GM23338 (cell line): ENCODE measurements at regions not wholly inside any gene's neighbourhood (a gene's known extent, or its start where the extent isn't known, plus 50 kb on each side); places are given as distances from the start of the nearest gene placed in this dataset.

Experiments used
- ATAC-seq: fragments of 200-7000 bp; cut with Tn5 transposase; 3 replicates; pipeline ENCODE4 v1.9.1; 2020
- DNase-seq: peaks from one replicate; pipeline ENCODE4 v3.0.0-alpha.2; 2015; ENCODE audit warnings: low spot score
- H2AFZ ChIP-seq: fragments of 200-600 bp; sonication (generic); 2 replicates; pipeline ENCODE4 v1.8.0; 2016; ENCODE audit warnings: antibody characterized with exemption, mild to moderate bottlenecking, moderate library complexity
- H3F3A ChIP-seq: fragments of 200-600 bp; sonication (generic); replicated peaks from 2 replicates; pipeline ENCODE4 v1.8.0; 2017; ENCODE audit warnings: antibody characterized with exemption, mixed run types, low read depth
- H3K27ac ChIP-seq: fragments of 200-600 bp; sonication (generic); 2 replicates; pipeline ENCODE4 v1.6.1; 2016; ENCODE audit warnings: low read depth
- H3K27me3 ChIP-seq: fragments of 200-600 bp; sonication (generic); 2 replicates; pipeline ENCODE4 v1.8.0; 2016; ENCODE audit warnings: mild to moderate bottlenecking, mixed run types, moderate library complexity; ENCODE audit not compliant: insufficient read depth
- H3K36me3 ChIP-seq: fragments of 200-600 bp; sonication (generic); 2 replicates; pipeline ENCODE4 v1.8.0; 2016; ENCODE audit warnings: mild to moderate bottlenecking; ENCODE audit not compliant: insufficient read depth
- H3K4me1 ChIP-seq: fragments of 200-600 bp; sonication (generic); 2 replicates; pipeline ENCODE4 v1.8.0; 2016; ENCODE audit warnings: mild to moderate bottlenecking, moderate library complexity; ENCODE audit not compliant: insufficient read depth
- H3K4me2 ChIP-seq: fragments of 200-600 bp; sonication (generic); 2 replicates; pipeline ENCODE4 v1.7.1; 2017; ENCODE audit warnings: mixed run types
- H3K4me3 ChIP-seq: fragments of 200-600 bp; sonication (generic); 2 replicates; pipeline ENCODE4 v1.6.1; 2016; ENCODE audit warnings: mixed run types
- H3K79me2 ChIP-seq: fragments of 200-600 bp; sonication (generic); replicated peaks from 2 replicates; pipeline ENCODE4 v1.8.0; 2017; ENCODE audit warnings: mild to moderate bottlenecking; ENCODE audit not compliant: insufficient read depth
- H3K9me2 ChIP-seq: fragments of 200-600 bp; sonication (generic); 2 replicates; pipeline ENCODE4 v1.8.0; 2017; ENCODE audit not compliant: insufficient read depth
- H4K20me1 ChIP-seq: fragments of 200-600 bp; sonication (generic); replicated peaks from 2 replicates; pipeline ENCODE4 v1.8.0; 2017; ENCODE audit warnings: mild to moderate bottlenecking; ENCODE audit not compliant: insufficient read depth
- H3K27ac Mint-ChIP-seq: 2 replicates; pipeline ENCODE4 v1.8.0; 2020; ENCODE audit warnings: inconsistent platforms, mild to moderate bottlenecking, moderate library complexity, mixed read lengths
- H3K27me3 Mint-ChIP-seq: 3 replicates; pipeline ENCODE4 v1.8.0; 2022; ENCODE audit warnings: low read depth, mild to moderate bottlenecking, moderate library complexity, mixed read lengths, inconsistent platforms; ENCODE audit not compliant: insufficient read depth, poor library complexity
- H3K36me3 Mint-ChIP-seq: 3 replicates; pipeline ENCODE4 v1.8.0; 2021; ENCODE audit warnings: low read depth, mild to moderate bottlenecking, inconsistent platforms, moderate library complexity, mixed read lengths
- H3K4me1 Mint-ChIP-seq: 3 replicates; pipeline ENCODE4 v1.8.0; 2020; ENCODE audit warnings: mild to moderate bottlenecking, inconsistent platforms, mixed read lengths
- H3K4me3 Mint-ChIP-seq: 3 replicates; pipeline ENCODE4 v1.8.0; 2021; ENCODE audit warnings: moderate library complexity, mild to moderate bottlenecking, inconsistent platforms, mixed read lengths
- H3K9me3 Mint-ChIP-seq: 3 replicates; pipeline ENCODE4 v1.8.0; 2020; ENCODE audit warnings: moderate library complexity, mild to moderate bottlenecking, inconsistent platforms, mixed read lengths
- CREB1 ChIP-seq: fragments of 250-450 bp; sonication (Bioruptor Pico); IDR thresholded peaks from 2 replicates; pipeline ENCODE4 v1.5.0; 2020; ENCODE audit warnings: low read depth, mild to moderate bottlenecking, moderate library complexity
- ETS1 ChIP-seq: IDR thresholded peaks from 2 replicates; pipeline ENCODE4 v1.6.1; 2016; ENCODE audit warnings: antibody characterized with exemption
- EZH2 ChIP-seq: fragments of 200-600 bp; sonication (generic); IDR thresholded peaks from one replicate; pipeline ENCODE4 v1.8.0; 2017; ENCODE audit warnings: antibody characterized with exemption, mild to moderate bottlenecking, low read depth; ENCODE audit not compliant: unreplicated experiment
- EZH2phosphoT487 ChIP-seq: fragments of 200-600 bp; sonication (generic); IDR thresholded peaks from one replicate; pipeline ENCODE4 v1.8.1; 2018; ENCODE audit warnings: antibody characterized with exemption; ENCODE audit not compliant: unreplicated experiment
- JUNB ChIP-seq: IDR thresholded peaks from one replicate; pipeline ENCODE4 v1.6.1; 2016; ENCODE audit warnings: antibody characterized with exemption; ENCODE audit not compliant: unreplicated experiment
- NANOG ChIP-seq: IDR thresholded peaks from 2 replicates; pipeline ENCODE4 v1.6.1; 2016; ENCODE audit warnings: antibody characterized with exemption, borderline replicate concordance
- POLR2AphosphoS5 ChIP-seq: IDR thresholded peaks from 2 replicates; pipeline ENCODE4 v1.6.1; 2016; ENCODE audit warnings: antibody characterized with exemption, low read depth
- REST ChIP-seq: IDR thresholded peaks from one replicate; pipeline ENCODE4 v1.6.1; 2018; ENCODE audit warnings: antibody characterized with exemption; ENCODE audit not compliant: unreplicated experiment
- STAT1 ChIP-seq: IDR thresholded peaks from one replicate; pipeline ENCODE4 v1.6.1; 2016; ENCODE audit warnings: antibody characterized with exemption; ENCODE audit not compliant: unreplicated experiment
- ZNF114 ChIP-seq: fragments of 250-450 bp; sonication (Bioruptor Pico); IDR thresholded peaks from 2 replicates; pipeline ENCODE4 v1.5.0; 2020; ENCODE audit warnings: mild to moderate bottlenecking, moderate library complexity
- ZNF331 ChIP-seq: fragments of 250-450 bp; sonication (Bioruptor Pico); IDR thresholded peaks from 2 replicates; pipeline ENCODE4 v1.5.0; 2020; ENCODE audit warnings: low read depth, mild to moderate bottlenecking, moderate library complexity
- TF ChIP-seq, protein P1 (sequence below): fragments of 250-450 bp; sonication (Bioruptor Pico); IDR thresholded peaks from 2 replicates; pipeline ENCODE4 v1.5.0; 2020; ENCODE audit warnings: mild to moderate bottlenecking, moderate library complexity
- TF ChIP-seq, protein P2 (sequence below), 2 experiments: fragments of 200-600 bp in 1 of 2; sonication (generic) in 1 of 2; conservative IDR thresholded peaks; 2 replicates each; pipeline versions ENCODE4 v1.5.1 to v1.6.1; 2016 to 2017; ENCODE audit warnings: antibody characterized with exemption in 2 of 2, low read depth in 2 of 2, mild to moderate bottlenecking in 2 of 2, moderate library complexity in 1 of 2

DNA sequence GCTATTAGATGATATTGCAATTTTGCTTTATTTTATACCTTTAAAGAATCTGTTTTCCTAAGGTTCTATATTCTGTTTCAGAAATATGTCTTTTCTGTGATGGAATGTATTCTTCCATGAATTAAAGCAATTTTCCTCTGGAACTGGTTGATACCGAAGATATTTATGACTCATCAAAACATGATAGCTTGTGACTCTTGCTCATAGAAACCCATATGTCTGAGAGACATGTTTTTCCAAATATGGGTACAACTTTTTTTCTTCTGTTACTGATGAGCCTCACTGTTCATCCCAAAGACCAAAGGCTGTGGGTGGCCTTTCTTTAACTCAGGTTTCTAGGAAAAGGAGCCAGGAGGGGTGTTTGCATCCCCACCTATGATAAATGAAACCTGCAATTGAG, 126.1 kb upstream of the PAPPA start:
- no peak overlapping the region for H3K4me3 Mint-ChIP-seq
- no peaks in the 10 kb centered on the region for H4K20me1 ChIP-seq
- no peaks in the 10 kb centered on the region; the same call in 2 of the 3 replicates for H3K36me3 Mint-ChIP-seq
- H3K27ac ChIP-seq, result no peak overlapping the region
- no peaks in the 10 kb centered on the region for H3F3A ChIP-seq
- no peak overlapping the region for H2AFZ ChIP-seq
- H3K9me2 ChIP-seq, result no peaks in the 10 kb centered on the region
- DNase-seq, result no peak
- H3K4me2 ChIP-seq, result no peak overlapping the region
- ATAC-seq, result no peak
- peaks cover 3% of the 10 kb centered on the region; the same call in 2 of the 3 replicates for H3K4me1 Mint-ChIP-seq
- no peaks in the 10 kb centered on the region for H3K4me1 ChIP-seq
- H3K4me3 ChIP-seq, result no peak overlapping the region
- H3K9me3 Mint-ChIP-seq, result peaks cover 9% of the 10 kb centered on the region; the same call in 2 of the 3 replicates
- TF ChIP-seq REST (no peak), ZNF114 (CRISPR knock-in tag) (no peak), CREB1 (CRISPR knock-in tag) (no peak), ZNF331 (CRISPR knock-in tag) (no peak), ETS1 (no peak), EZH2 (no peak), STAT1 (no peak), EZH2phosphoT487 (no peak), NANOG (no peak), POLR2AphosphoS5 (no peak), JUNB (no peak)
- TF ChIP-seq, protein P1, sequence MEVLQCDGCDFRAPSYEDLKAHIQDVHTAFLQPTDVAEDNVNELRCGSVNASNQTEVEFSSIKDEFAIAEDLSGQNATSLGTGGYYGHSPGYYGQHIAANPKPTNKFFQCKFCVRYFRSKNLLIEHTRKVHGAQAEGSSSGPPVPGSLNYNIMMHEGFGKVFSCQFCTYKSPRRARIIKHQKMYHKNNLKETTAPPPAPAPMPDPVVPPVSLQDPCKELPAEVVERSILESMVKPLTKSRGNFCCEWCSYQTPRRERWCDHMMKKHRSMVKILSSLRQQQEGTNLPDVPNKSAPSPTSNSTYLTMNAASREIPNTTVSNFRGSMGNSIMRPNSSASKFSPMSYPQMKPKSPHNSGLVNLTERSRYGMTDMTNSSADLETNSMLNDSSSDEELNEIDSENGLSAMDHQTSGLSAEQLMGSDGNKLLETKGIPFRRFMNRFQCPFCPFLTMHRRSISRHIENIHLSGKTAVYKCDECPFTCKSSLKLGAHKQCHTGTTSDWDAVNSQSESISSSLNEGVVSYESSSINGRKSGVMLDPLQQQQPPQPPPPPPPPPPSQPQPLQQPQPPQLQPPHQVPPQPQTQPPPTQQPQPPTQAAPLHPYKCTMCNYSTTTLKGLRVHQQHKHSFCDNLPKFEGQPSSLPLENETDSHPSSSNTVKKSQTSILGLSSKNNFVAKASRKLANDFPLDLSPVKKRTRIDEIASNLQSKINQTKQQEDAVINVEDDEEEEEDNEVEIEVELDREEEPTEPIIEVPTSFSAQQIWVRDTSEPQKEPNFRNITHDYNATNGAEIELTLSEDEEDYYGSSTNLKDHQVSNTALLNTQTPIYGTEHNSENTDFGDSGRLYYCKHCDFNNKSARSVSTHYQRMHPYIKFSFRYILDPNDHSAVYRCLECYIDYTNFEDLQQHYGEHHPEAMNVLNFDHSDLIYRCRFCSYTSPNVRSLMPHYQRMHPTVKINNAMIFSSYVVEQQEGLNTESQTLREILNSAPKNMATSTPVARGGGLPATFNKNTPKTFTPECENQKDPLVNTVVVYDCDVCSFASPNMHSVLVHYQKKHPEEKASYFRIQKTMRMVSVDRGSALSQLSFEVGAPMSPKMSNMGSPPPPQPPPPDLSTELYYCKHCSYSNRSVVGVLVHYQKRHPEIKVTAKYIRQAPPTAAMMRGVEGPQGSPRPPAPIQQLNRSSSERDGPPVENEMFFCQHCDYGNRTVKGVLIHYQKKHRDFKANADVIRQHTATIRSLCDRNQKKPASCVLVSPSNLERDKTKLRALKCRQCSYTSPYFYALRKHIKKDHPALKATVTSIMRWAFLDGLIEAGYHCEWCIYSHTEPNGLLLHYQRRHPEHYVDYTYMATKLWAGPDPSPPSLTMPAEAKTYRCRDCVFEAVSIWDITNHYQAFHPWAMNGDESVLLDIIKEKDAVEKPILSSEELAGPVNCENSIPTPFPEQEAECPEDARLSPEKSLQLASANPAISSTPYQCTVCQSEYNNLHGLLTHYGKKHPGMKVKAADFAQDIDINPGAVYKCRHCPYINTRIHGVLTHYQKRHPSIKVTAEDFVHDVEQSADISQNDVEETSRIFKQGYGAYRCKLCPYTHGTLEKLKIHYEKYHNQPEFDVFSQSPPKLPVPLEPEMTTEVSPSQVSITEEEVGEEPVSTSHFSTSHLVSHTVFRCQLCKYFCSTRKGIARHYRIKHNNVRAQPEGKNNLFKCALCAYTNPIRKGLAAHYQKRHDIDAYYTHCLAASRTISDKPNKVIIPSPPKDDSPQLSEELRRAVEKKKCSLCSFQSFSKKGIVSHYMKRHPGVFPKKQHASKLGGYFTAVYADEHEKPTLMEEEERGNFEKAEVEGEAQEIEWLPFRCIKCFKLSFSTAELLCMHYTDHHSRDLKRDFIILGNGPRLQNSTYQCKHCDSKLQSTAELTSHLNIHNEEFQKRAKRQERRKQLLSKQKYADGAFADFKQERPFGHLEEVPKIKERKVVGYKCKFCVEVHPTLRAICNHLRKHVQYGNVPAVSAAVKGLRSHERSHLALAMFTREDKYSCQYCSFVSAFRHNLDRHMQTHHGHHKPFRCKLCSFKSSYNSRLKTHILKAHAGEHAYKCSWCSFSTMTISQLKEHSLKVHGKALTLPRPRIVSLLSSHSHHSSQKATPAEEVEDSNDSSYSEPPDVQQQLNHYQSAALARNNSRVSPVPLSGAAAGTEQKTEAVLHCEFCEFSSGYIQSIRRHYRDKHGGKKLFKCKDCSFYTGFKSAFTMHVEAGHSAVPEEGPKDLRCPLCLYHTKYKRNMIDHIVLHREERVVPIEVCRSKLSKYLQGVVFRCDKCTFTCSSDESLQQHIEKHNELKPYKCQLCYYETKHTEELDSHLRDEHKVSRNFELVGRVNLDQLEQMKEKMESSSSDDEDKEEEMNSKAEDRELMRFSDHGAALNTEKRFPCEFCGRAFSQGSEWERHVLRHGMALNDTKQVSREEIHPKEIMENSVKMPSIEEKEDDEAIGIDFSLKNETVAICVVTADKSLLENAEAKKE (CRISPR knock-in tag), result no peak
- TF ChIP-seq, protein P2, sequence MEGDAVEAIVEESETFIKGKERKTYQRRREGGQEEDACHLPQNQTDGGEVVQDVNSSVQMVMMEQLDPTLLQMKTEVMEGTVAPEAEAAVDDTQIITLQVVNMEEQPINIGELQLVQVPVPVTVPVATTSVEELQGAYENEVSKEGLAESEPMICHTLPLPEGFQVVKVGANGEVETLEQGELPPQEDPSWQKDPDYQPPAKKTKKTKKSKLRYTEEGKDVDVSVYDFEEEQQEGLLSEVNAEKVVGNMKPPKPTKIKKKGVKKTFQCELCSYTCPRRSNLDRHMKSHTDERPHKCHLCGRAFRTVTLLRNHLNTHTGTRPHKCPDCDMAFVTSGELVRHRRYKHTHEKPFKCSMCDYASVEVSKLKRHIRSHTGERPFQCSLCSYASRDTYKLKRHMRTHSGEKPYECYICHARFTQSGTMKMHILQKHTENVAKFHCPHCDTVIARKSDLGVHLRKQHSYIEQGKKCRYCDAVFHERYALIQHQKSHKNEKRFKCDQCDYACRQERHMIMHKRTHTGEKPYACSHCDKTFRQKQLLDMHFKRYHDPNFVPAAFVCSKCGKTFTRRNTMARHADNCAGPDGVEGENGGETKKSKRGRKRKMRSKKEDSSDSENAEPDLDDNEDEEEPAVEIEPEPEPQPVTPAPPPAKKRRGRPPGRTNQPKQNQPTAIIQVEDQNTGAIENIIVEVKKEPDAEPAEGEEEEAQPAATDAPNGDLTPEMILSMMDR (conservative IDR thresholded peaks at IDR 0.05; ENCODE audit: low read depth in 2 of 2), result no peak
- no peaks in the 10 kb centered on the region for H3K79me2 ChIP-seq
- no peaks in the 10 kb centered on the region for H3K27me3 ChIP-seq
- peak overlapping the region; percentile 53; the same call in 1 of the 2 replicates for H3K27ac Mint-ChIP-seq
- H3K36me3 ChIP-seq, result no peaks in the 10 kb centered on the region
- H3K27me3 Mint-ChIP-seq, result no peaks in the 10 kb centered on the region
